Neural cell (in vitro differentiated cells): ENCODE measurements at regions not wholly inside any gene's neighbourhood (a gene's known extent, or its start where the extent isn't known, plus 50 kb on each side); places are given as distances from the start of the nearest gene placed in this dataset.

Experiments used
- H2AFZ ChIP-seq: fragments of 200-600, 300-800 bp; sonication (generic), shearing (Covaris generic); 2 replicates; pipeline ENCODE4 v1.6.0; 2014; ENCODE audit warnings: low read depth, mild to moderate bottlenecking, antibody characterized with exemption, low read length, moderate library complexity
- H3F3A ChIP-seq: fragments of 200-600 bp; shearing (Covaris generic); 2 replicates; pipeline ENCODE4 v1.6.1; 2016; ENCODE audit warnings: mild to moderate bottlenecking, moderate library complexity, mixed read lengths, antibody characterized with exemption, low read length; ENCODE audit not compliant: insufficient read depth, poor library complexity, severe bottlenecking
- H3K27ac ChIP-seq: fragments of 200-600, 300-800 bp; sonication (generic), shearing (Covaris generic); 2 replicates; pipeline ENCODE4 v1.5.1; 2014; ENCODE audit warnings: mild to moderate bottlenecking, low read length, moderate library complexity
- H3K27me3 ChIP-seq: fragments of 300-800, 200-600 bp; sonication (generic), shearing (Covaris generic); 2 replicates; pipeline ENCODE4 v1.6.0; 2014; ENCODE audit warnings: mild to moderate bottlenecking, low read depth, low read length, moderate library complexity; ENCODE audit not compliant: insufficient read depth
- H3K36me3 ChIP-seq: fragments of 300-800, 200-600 bp; sonication (generic), shearing (Covaris generic); 2 replicates; pipeline ENCODE4 v1.5.1; 2014; ENCODE audit warnings: mild to moderate bottlenecking, antibody characterized with exemption, low read length, moderate library complexity; ENCODE audit not compliant: insufficient read depth
- H3K4me2 ChIP-seq: fragments of 300-800, 200-600 bp; sonication (generic), shearing (Covaris generic); 2 replicates; pipeline ENCODE4 v1.6.0; 2014; ENCODE audit warnings: mild to moderate bottlenecking, low read length
- H3K4me3 ChIP-seq: fragments of 300-800, 200-600 bp; sonication (generic), shearing (Covaris generic); 2 replicates; pipeline ENCODE4 v1.5.1; 2014; ENCODE audit warnings: mild to moderate bottlenecking, low read length, moderate library complexity
- H3K79me2 ChIP-seq: fragments of 200-600 bp; shearing (Covaris generic); replicated peaks from 2 replicates; pipeline ENCODE4 v1.6.0; 2014; ENCODE audit warnings: mild to moderate bottlenecking, low read length, moderate library complexity; ENCODE audit not compliant: insufficient read depth
- H3K9ac ChIP-seq: fragments of 300-800, 200-600 bp; sonication (generic), shearing (Covaris generic); 2 replicates; pipeline ENCODE4 v1.6.1; 2016; ENCODE audit warnings: mild to moderate bottlenecking, low read length, mixed read lengths
- H3K9me2 ChIP-seq: fragments of 200-600 bp; shearing (Covaris generic); 2 replicates; pipeline ENCODE4 v1.6.1; 2016; ENCODE audit warnings: mild to moderate bottlenecking, low read length, mixed read lengths; ENCODE audit not compliant: insufficient read depth
- H3K9me3 ChIP-seq: fragments of 200-600, 300-800 bp; sonication (generic), shearing (Covaris generic); 2 replicates; pipeline ENCODE4 v1.6.1; 2016; ENCODE audit warnings: mild to moderate bottlenecking, mixed run types, low read length, moderate library complexity, mixed read lengths
- H4K20me1 ChIP-seq: fragments of 200-600 bp; shearing (Covaris generic); 2 replicates; pipeline ENCODE4 v1.6.1; 2016; ENCODE audit warnings: mild to moderate bottlenecking, mixed run types; ENCODE audit not compliant: insufficient read depth
- CTCF ChIP-seq: fragments of 450-650 bp; IDR thresholded peaks from 2 replicates; pipeline ENCODE4 v1.5.1; 2014; ENCODE audit warnings: antibody characterized with exemption, mild to moderate bottlenecking, moderate library complexity; ENCODE audit not compliant: poor library complexity, severe bottlenecking
- EP300 ChIP-seq: fragments of 450-650 bp; conservative IDR thresholded peaks from 2 replicates; pipeline ENCODE4 v1.6.1; 2014; ENCODE audit warnings: antibody characterized with exemption, mild to moderate bottlenecking, moderate library complexity; ENCODE audit not compliant: poor library complexity, severe bottlenecking
- MXI1 ChIP-seq: fragments of 450-650 bp; conservative IDR thresholded peaks from 2 replicates; pipeline ENCODE4 v1.6.1; 2014; ENCODE audit warnings: antibody characterized with exemption, mild to moderate bottlenecking; ENCODE audit not compliant: poor library complexity, severe bottlenecking
- POLR2AphosphoS5 ChIP-seq: IDR thresholded peaks from 2 replicates; pipeline ENCODE4 v1.6.1; 2012
- REST ChIP-seq: IDR thresholded peaks from 2 replicates; pipeline ENCODE4 v1.6.1; 2012; ENCODE audit warnings: borderline replicate concordance
- SMC3 ChIP-seq: fragments of 450-650 bp; conservative IDR thresholded peaks from 2 replicates; pipeline ENCODE4 v1.6.1; 2014; ENCODE audit warnings: antibody characterized with exemption, mild to moderate bottlenecking, moderate library complexity; ENCODE audit not compliant: poor library complexity
- TAF1 ChIP-seq: IDR thresholded peaks from 2 replicates; pipeline ENCODE4 v1.6.1; 2012; ENCODE audit warnings: low read depth

- H3K9me2 ChIP-seq = no peaks in the 10 kb centered on the region
- H3K36me3 ChIP-seq = no peaks in the 10 kb centered on the region
- H2AFZ ChIP-seq = no peak overlapping the region
- no peak overlapping the region for H3K27ac ChIP-seq
- H3F3A ChIP-seq = no peaks in the 10 kb centered on the region
- no peaks in the 10 kb centered on the region for H3K9me3 ChIP-seq
- no peak for TF ChIP-seq REST
- H3K27me3 ChIP-seq = no peaks in the 10 kb centered on the region
- no peak overlapping the region for H3K4me3 ChIP-seq
- no peak overlapping the region for H3K4me2 ChIP-seq
- no peak overlapping the region for H3K9ac ChIP-seq
- H4K20me1 ChIP-seq = no peaks in the 10 kb centered on the region
- H3K79me2 ChIP-seq = no peaks in the 10 kb centered on the region
Measured at GRCh38 chr2:212854116-212854515, 297.3 kb downstream of the IKZF2 start.

- H4K20me1 ChIP-seq = no peaks in the 10 kb centered on the region
- no peaks in the 10 kb centered on the region for H3K9me3 ChIP-seq
- H3K79me2 ChIP-seq = no peaks in the 10 kb centered on the region
- no peak overlapping the region for H3K27ac ChIP-seq
- H3K27me3 ChIP-seq = no peaks in the 10 kb centered on the region
- no peak overlapping the region for H3K4me3 ChIP-seq
- TF ChIP-seq TAF1 (no peak), MXI1 (no peak), POLR2AphosphoS5 (no peak), SMC3 (no peak), REST (no peak), CTCF (no peak), EP300 (no peak)
- no peak overlapping the region for H3K9ac ChIP-seq
- H3K36me3 ChIP-seq = no peaks in the 10 kb centered on the region
- H3F3A ChIP-seq = no peaks in the 10 kb centered on the region
- no peaks in the 10 kb centered on the region for H3K9me2 ChIP-seq
- no peak overlapping the region for H3K4me2 ChIP-seq
- no peak overlapping the region for H2AFZ ChIP-seq
Measured at GRCh38 chr2:212845941-212846340, 305.5 kb downstream of the IKZF2 start.
